Globus pallidus (tissue), 1 donor: ENCODE measurements at regions not wholly inside any gene's neighbourhood (a gene's known extent, or its start where the extent isn't known, plus 50 kb on each side); places are given as distances from the start of the nearest gene placed in this dataset.
A peak's percentile ranks its signal among the peaks of the same experiment; 100 is the strongest.
"Not testable (repeated sequence)": the region's sequence is repeated elsewhere in the genome, so short reads cannot be mapped to it uniquely, and the experiment has no call there.

Experiments used
- DNase-seq: peaks from one replicate; pipeline ENCODE4 v3.0.0-alpha.2; 2015; ENCODE audit warnings: low spot score

- DNase-seq, result no peak
These were observed 198.4 kb upstream of the ADGRL4 start for GRCh38 chr1:79204779-79205479.

GRCh38 chr1:79198832-79199231, 192.3 kb upstream of the ADGRL4 start:
- DNase-seq, result no peak

GRCh38 chr1:79197421-79197820, 190.9 kb upstream of the ADGRL4 start:
- DNase-seq, result no peak

GRCh38 chr1:79196211-79196610, 189.7 kb upstream of the ADGRL4 start:
- no peak for DNase-seq

GRCh38 chr1:79193211-79194079, 186.9 kb upstream of the ADGRL4 start:
- no peak for DNase-seq

- no peak for DNase-seq
These were observed 183.5 kb upstream of the ADGRL4 start for GRCh38 chr1:79190074-79190473.

- DNase-seq, result no peak
These were observed 181.8 kb upstream of the ADGRL4 start for GRCh38 chr1:79188337-79188736.

GRCh38 chr1:79186260-79186659, 179.7 kb upstream of the ADGRL4 start:
- no peak for DNase-seq

GRCh38 chr1:79177844-79178243, 171.3 kb upstream of the ADGRL4 start:
- DNase-seq, result no peak

GRCh38 chr1:79161077-79161476, 154.5 kb upstream of the ADGRL4 start:
- DNase-seq, result no peak

- no peak for DNase-seq
These were observed 149.5 kb upstream of the ADGRL4 start for GRCh38 chr1:79155991-79156390.

GRCh38 chr1:79151006-79151796, 144.7 kb upstream of the ADGRL4 start:
- no peak for DNase-seq

- no peak for DNase-seq
These were observed 144.0 kb upstream of the ADGRL4 start for GRCh38 chr1:79150576-79150975.

GRCh38 chr1:79138227-79138626, 131.7 kb upstream of the ADGRL4 start:
- not testable (repeated sequence) for DNase-seq

- no peak for DNase-seq
These were observed 127.3 kb upstream of the ADGRL4 start for GRCh38 chr1:79133774-79134364.

- DNase-seq, result no peak
These were observed 125.1 kb upstream of the ADGRL4 start for GRCh38 chr1:79131626-79132025.

GRCh38 chr1:79129914-79130313, 123.4 kb upstream of the ADGRL4 start:
- no peak for DNase-seq

GRCh38 chr1:79128722-79129121, 122.2 kb upstream of the ADGRL4 start:
- DNase-seq, result no peak

GRCh38 chr1:79124756-79125155, 118.2 kb upstream of the ADGRL4 start:
- DNase-seq, result no peak

- DNase-seq, result no peak
These were observed 116.0 kb upstream of the ADGRL4 start for GRCh38 chr1:79122521-79122920.

- no peak for DNase-seq
These were observed 110.8 kb upstream of the ADGRL4 start for GRCh38 chr1:79117376-79117775.

GRCh38 chr1:79113836-79114235, 107.3 kb upstream of the ADGRL4 start:
- DNase-seq, result peak; percentile 14
